ENCODE measurements at regions not wholly inside any gene's neighbourhood (a gene's known extent, or its start where the extent isn't known, plus 50 kb on each side); places are given as distances from the start of the nearest gene placed in this dataset.

GRCh38 chr3:176737480-176738110 is 459.7 kb downstream of the TBL1XR1 start:
- DNase-seq (ENCODE audit: extremely low read depth, low read depth): no peak

GRCh38 chr3:176734146-176734545 is 463.1 kb downstream of the TBL1XR1 start:
- no peak for DNase-seq (ENCODE audit: extremely low read depth, low read depth)

- no peak for DNase-seq (ENCODE audit: extremely low read depth, low read depth)
Observed at GRCh38 chr3:176724394-176724759, 472.9 kb downstream of the TBL1XR1 start.

- no peak for DNase-seq (ENCODE audit: extremely low read depth, low read depth)
Observed at GRCh38 chr3:176723758-176724393, 473.4 kb downstream of the TBL1XR1 start.

- DNase-seq (ENCODE audit: extremely low read depth, low read depth): no peak
Observed at GRCh38 chr3:176714034-176714433, 483.2 kb downstream of the TBL1XR1 start.

- DNase-seq (ENCODE audit: extremely low read depth, low read depth): no peak
Observed at GRCh38 chr3:176712191-176712590, 485.1 kb downstream of the TBL1XR1 start.

- DNase-seq (ENCODE audit: extremely low read depth, low read depth): no peak
Observed at GRCh38 chr3:176699288-176699687, 498.0 kb downstream of the TBL1XR1 start.

GRCh38 chr3:176697284-176697889 is 499.9 kb downstream of the TBL1XR1 start:
- no peak for DNase-seq (ENCODE audit: extremely low read depth, low read depth)

- DNase-seq (ENCODE audit: extremely low read depth, low read depth): no peak
Observed at GRCh38 chr3:176696816-176697215, 500.5 kb downstream of the TBL1XR1 start.

GRCh38 chr3:176692966-176693785 is 504.1 kb downstream of the TBL1XR1 start:
- DNase-seq (ENCODE audit: extremely low read depth, low read depth): no peak

GRCh38 chr3:176692199-176692965 is 504.9 kb downstream of the TBL1XR1 start:
- DNase-seq (ENCODE audit: extremely low read depth, low read depth): no peak

GRCh38 chr3:176690083-176690869 is 507.0 kb downstream of the TBL1XR1 start:
- DNase-seq (ENCODE audit: extremely low read depth, low read depth): no peak

- no peak for DNase-seq (ENCODE audit: extremely low read depth, low read depth)
Observed at GRCh38 chr3:176687754-176688153, 509.5 kb downstream of the TBL1XR1 start.

GRCh38 chr3:176683382-176683781 is 513.9 kb downstream of the TBL1XR1 start:
- no peak for DNase-seq (ENCODE audit: extremely low read depth, low read depth)

GRCh38 chr3:176663837-176664831 is 533.1 kb downstream of the TBL1XR1 start:
- DNase-seq (ENCODE audit: extremely low read depth, low read depth): peak; percentile 43

- DNase-seq (ENCODE audit: extremely low read depth, low read depth): no peak
Observed at GRCh38 chr3:176663387-176663786, 533.9 kb downstream of the TBL1XR1 start.

GRCh38 chr3:176661432-176661964 is 535.8 kb downstream of the TBL1XR1 start:
- no peak for DNase-seq (ENCODE audit: extremely low read depth, low read depth)

GRCh38 chr3:176655404-176656094 is 541.7 kb downstream of the TBL1XR1 start:
- DNase-seq (ENCODE audit: extremely low read depth, low read depth): no peak
